SK-N-SH treated with all-trans-retinoic acid at 6 μM for 48 hours (cell line): ENCODE measurements at regions not wholly inside any gene's neighbourhood (a gene's known extent, or its start where the extent isn't known, plus 50 kb on each side); places are given as distances from the start of the nearest gene placed in this dataset.

Experiments
- BACH2 ChIP-seq: fragments of 250-450 bp; sonication (Bioruptor Pico); IDR thresholded peaks from 2 replicates; pipeline ENCODE4 v1.9.0; 2021; ENCODE audit warnings: mild to moderate bottlenecking, borderline replicate concordance
- CSDC2 ChIP-seq: fragments of 250-450 bp; sonication (Bioruptor Pico); IDR thresholded peaks from 2 replicates; pipeline ENCODE4 v1.5.0; 2020; ENCODE audit warnings: mild to moderate bottlenecking, moderate library complexity
- SNAI2 ChIP-seq: fragments of 250-450 bp; sonication (Bioruptor Pico); IDR thresholded peaks from 2 replicates; pipeline ENCODE4 v1.5.0; 2020; ENCODE audit warnings: mild to moderate bottlenecking, moderate library complexity
- TCF4 ChIP-seq: fragments of 250-450 bp; sonication (Bioruptor Pico); IDR thresholded peaks from 2 replicates; pipeline ENCODE4 v1.8.0; 2021; ENCODE audit warnings: mild to moderate bottlenecking, moderate library complexity, borderline replicate concordance
- ZNF70 ChIP-seq: fragments of 450-650 bp; formaldehyde crosslinking; IDR thresholded peaks from 2 replicates; pipeline ENCODE4 v1.5.0; 2020; ENCODE audit warnings: mild to moderate bottlenecking, moderate library complexity

- TF ChIP-seq SNAI2 (CRISPR knock-in tag) (no peak), TCF4 (CRISPR knock-in tag) (no peak), BACH2 (no peak), CSDC2 (CRISPR knock-in tag) (no peak), ZNF70 (CRISPR knock-in tag) (no peak)
These were observed 618.3 kb downstream of the MRPL39 start for GRCh38 chr21:24988941-24989340.
